C1 segment of cervical spinal cord (tissue), 14 donors: ENCODE measurements at regions not wholly inside any gene's neighbourhood (a gene's known extent, or its start where the extent isn't known, plus 50 kb on each side); places are given as distances from the start of the nearest gene placed in this dataset.

Experiments
- DNase-seq, 14 donors: peaks; one replicate each; lab custom pipeline; 2025; lab: John Stamatoyannopoulos, UW

GRCh38 chr1:4016351-4017130 is 116.5 kb upstream of the C1orf174 start:
- no peak for DNase-seq

DNA sequence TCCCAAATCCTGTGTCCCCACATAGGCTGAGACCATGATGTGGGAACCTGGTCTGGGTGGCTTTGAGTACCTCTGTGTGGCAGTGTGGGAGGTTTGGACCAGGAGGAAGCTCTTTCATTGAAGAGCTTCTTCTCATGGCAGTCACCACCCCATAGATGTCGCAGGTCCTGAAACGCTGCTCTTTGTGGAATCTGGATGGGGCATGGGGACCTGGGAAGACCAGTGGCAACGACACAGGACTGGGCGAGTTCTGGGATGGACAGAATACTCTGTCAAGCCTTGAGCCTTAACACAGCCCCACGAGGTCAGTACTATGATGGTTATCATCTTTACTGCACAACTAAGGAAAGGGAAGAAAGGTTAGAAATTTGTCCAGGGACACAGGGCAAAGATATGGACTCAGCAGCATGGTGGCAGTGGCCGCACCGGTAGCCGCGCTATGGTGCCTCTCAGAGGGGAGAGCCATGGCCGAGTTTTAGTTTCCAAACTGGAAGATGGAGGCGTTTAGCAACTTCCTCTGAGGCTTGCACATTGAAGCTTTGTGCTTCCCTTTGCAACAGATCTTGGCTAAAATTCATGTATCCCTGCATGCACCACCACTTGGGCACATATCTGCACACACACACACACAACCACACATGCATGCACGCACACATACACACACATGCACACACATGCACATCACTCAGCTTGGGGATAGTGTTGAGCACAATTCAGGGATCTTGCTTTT is 117.7 kb upstream of the C1orf174 start:
- DNase-seq = no peak

GRCh38 chr1:4018466-4019146 is 118.5 kb upstream of the C1orf174 start:
- DNase-seq = no peak

DNA sequence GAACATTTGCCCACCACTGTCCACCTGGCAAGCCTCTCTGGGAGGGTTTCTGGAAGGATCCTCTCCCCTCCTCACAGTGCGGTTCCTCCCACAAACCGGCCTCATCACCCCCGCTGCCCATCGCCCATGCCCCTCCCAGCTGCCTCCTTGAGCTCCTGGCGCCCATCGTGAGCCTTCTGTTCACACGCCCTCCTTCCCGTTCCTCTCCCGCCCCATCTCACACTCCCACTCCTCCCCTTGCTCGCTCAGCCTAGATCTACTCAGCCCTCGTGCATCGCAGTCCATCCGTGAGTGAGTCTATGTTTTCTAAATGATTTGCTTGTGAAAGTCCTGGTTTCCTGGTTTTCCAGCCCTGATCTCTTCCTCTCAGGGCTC is 119.1 kb upstream of the C1orf174 start:
- DNase-seq = no peak

DNA sequence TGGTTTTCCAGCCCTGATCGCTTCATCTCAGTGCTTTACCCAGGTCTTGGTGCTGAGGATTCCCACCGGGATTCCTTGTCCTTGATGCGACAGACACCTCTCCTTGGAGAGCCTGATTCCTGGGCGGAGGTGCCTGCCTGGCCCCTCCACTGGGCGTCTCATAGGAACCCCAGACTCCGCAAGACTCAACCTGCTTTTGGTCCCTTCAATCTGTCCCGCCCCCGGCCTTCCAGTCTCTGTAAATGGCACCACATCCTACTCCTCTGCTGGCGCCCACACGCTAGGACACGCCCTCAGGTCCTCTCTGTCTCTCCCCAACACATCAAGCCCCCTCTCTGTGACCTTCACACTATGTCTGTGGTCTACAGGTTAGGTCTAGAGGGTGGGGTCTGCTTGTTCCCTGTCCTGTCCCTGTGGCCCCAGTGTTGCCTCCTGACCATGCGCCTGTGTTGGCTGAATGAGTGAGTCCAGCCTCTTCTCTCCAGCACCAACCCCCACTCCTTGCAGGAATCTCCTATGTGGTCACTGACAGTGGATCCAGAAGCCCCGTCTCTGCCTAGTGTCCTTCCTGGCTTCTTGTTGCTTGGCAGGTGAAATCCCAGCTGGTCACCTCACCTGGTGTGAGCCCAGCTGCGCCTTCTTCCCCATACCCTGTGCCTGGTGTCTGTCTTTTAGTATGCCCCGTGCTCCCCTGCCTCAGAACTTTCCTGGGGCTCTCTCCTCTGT is 119.7 kb upstream of the C1orf174 start:
- DNase-seq = no peak

DNA sequence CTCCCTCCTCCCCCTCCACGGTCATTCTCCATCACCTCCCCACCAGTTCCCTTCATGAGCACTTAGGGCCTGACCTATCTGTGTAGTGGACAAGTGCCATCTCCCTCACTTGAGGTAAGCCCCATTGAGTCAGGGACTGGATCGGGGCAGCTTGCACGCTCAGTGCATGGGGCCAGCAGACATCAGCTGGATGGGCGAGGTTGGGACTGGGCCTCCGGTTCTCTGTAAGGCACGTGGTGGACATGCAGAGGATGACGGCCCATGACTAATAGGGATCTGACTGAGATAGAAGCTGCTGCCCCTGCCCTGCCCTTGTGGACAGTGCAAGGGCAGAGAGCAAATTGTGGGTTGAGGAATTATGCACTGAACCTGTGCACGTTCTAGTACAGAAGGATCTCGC is 120.4 kb upstream of the C1orf174 start:
- no peak for DNase-seq

- DNase-seq = no peak
Observed at GRCh38 chr1:4021136-4021973, 121.3 kb upstream of the C1orf174 start.

DNA sequence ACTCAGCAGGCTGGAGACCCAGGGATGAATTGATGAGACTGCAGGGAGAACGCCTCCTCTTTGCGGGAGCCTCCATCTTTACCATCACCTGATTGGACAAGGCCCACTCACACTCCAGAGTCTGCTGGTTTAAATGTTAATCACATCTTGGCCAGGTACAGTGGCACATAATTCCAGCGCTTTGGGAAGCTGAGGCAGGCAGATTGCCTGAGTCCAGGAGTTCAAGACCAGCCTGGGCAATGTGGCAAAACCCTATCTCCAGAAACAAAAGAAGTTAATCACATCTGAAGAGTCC is 121.8 kb upstream of the C1orf174 start:
- no peak for DNase-seq

GRCh38 chr1:4022715-4023114 is 122.6 kb upstream of the C1orf174 start:
- DNase-seq = no peak

- no peak for DNase-seq
Observed at GRCh38 chr1:4023678-4024077, 123.6 kb upstream of the C1orf174 start.

GRCh38 chr1:4024811-4025210 is 124.7 kb upstream of the C1orf174 start:
- DNase-seq = no peak

- DNase-seq = no peak
Observed at GRCh38 chr1:4025752-4026151, 125.7 kb upstream of the C1orf174 start.

- no peak for DNase-seq
Observed at GRCh38 chr1:4027008-4027407, 126.9 kb upstream of the C1orf174 start.

DNA sequence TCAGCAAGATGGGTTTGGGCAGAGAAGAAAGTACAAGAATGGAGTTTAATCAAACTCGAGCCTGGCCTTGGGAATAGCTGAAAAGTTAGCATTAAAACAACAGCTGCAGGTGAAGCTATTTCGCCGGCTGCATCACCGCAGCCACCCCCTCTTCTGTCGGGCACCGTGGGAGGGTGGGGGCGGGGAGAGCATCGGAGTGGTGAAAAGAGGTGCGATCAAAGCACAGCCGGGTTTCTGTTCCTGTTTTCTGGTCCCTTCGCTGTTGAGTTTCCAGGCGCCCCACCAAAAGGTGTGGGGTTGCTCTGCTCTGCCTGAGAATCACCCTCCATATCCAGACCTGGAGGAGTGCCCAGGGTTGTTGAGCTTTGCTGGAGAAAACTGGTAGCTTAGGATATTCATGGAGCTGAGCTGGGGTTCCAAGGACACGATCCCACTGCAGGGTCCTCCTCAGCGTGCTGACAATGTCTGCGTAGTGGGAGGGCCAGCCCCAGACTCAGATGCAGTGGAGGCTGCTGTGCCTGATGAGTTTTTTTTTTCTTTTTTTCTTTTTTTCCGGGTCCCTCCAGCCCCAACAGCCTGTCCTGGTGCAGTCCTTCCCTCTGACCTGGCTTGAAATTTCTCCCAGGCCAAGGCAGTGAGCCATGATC is 127.5 kb upstream of the C1orf174 start:
- no peak for DNase-seq

DNA sequence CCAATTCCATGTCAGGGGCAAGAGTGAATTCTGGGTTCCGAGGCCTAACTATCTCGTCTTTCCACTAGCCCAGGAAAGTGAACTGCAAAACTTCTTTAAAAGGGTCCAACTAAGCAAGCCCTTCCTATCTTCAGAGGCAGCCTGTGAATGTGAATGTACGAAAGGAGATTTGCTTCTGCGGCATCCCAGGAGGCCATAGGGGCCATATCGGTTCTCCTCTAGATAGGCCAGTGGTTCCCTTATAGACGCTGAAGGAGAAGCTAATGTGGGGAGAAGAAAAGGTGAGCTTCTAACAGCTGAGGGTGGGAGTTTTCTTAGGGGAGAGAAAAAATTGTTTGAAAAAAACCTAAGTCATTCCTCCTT is 128.0 kb upstream of the C1orf174 start:
- DNase-seq = no peak

- no peak for DNase-seq
Observed at GRCh38 chr1:4029376-4029775, 129.3 kb upstream of the C1orf174 start.

GRCh38 chr1:4032571-4032970 is 132.5 kb upstream of the C1orf174 start:
- DNase-seq = no peak

GRCh38 chr1:4033129-4033676 is 133.1 kb upstream of the C1orf174 start:
- DNase-seq = no peak

GRCh38 chr1:4033713-4034112 is 133.6 kb upstream of the C1orf174 start:
- no peak for DNase-seq

- no peak for DNase-seq
Observed at GRCh38 chr1:4034318-4034887, 134.3 kb upstream of the C1orf174 start.
